SH-SY5Y (cell line): ENCODE measurements at regions not wholly inside any gene's neighbourhood (a gene's known extent, or its start where the extent isn't known, plus 50 kb on each side); places are given as distances from the start of the nearest gene placed in this dataset.

Experiments used
- GATA2 ChIP-seq: IDR thresholded peaks from 2 replicates; pipeline ENCODE4 v1.6.1; 2011; ENCODE audit warnings: mild to moderate bottlenecking, low read depth, low read length
- GATA3 ChIP-seq: IDR thresholded peaks from 2 replicates; pipeline ENCODE4 v1.6.1; 2011; ENCODE audit warnings: low read depth, mild to moderate bottlenecking, low read length, moderate library complexity

GRCh38 chrX:109831326-109831985 is 98.4 kb upstream of the ACSL4 start:
- TF ChIP-seq GATA2 (no peak), GATA3 (no peak)

GRCh38 chrX:109839694-109840567 is 106.9 kb upstream of the ACSL4 start:
- TF ChIP-seq GATA3 (no peak), GATA2 (no peak)

GRCh38 chrX:109840585-109840984 is 107.5 kb upstream of the ACSL4 start:
- TF ChIP-seq GATA2 (no peak), GATA3 (no peak)

- TF ChIP-seq GATA3 (no peak), GATA2 (no peak)
Observed at GRCh38 chrX:109841257-109841656, 108.2 kb upstream of the ACSL4 start.

GRCh38 chrX:109841869-109842579 is 109.0 kb upstream of the ACSL4 start:
- TF ChIP-seq GATA3 (no peak), GATA2 (no peak)

GRCh38 chrX:109842611-109843010 is 109.6 kb upstream of the ACSL4 start:
- no peak for TF ChIP-seq GATA3
- no peak for TF ChIP-seq GATA2

GRCh38 chrX:109843963-109844751 is 111.1 kb upstream of the ACSL4 start:
- TF ChIP-seq GATA3 (no peak), GATA2 (no peak)

- TF ChIP-seq GATA2 (no peak), GATA3 (no peak)
Observed at GRCh38 chrX:109844986-109845385, 111.9 kb upstream of the ACSL4 start.

GRCh38 chrX:109845996-109846395 is 112.9 kb upstream of the ACSL4 start:
- no peak for TF ChIP-seq GATA3
- TF ChIP-seq GATA2 = no peak

- no peak for TF ChIP-seq GATA2
- no peak for TF ChIP-seq GATA3
Observed at GRCh38 chrX:109847257-109848187, 114.5 kb upstream of the ACSL4 start.

GRCh38 chrX:109848461-109849050 is 115.5 kb upstream of the ACSL4 start:
- TF ChIP-seq GATA2 (no peak), GATA3 (no peak)

GRCh38 chrX:109854096-109854495 is 121.0 kb upstream of the ACSL4 start:
- TF ChIP-seq GATA2 = no peak
- no peak for TF ChIP-seq GATA3

GRCh38 chrX:109855501-109855900 is 122.4 kb upstream of the ACSL4 start:
- TF ChIP-seq GATA2 (no peak), GATA3 (no peak)

GRCh38 chrX:109856974-109857373 is 123.9 kb upstream of the ACSL4 start:
- TF ChIP-seq GATA3 = no peak
- no peak for TF ChIP-seq GATA2
